Neutrophil (primary cell): ENCODE measurements at regions not wholly inside any gene's neighbourhood (a gene's known extent, or its start where the extent isn't known, plus 50 kb on each side); places are given as distances from the start of the nearest gene placed in this dataset.

Experiments used
- H3K27ac ChIP-seq: fragments of 200-600 bp; sonication (generic); 2 replicates; pipeline ENCODE4 v1.5.1; 2016; ENCODE audit warnings: mild to moderate bottlenecking, moderate library complexity
- H3K27me3 ChIP-seq: fragments of 200-600 bp; sonication (generic); 2 replicates; pipeline ENCODE4 v1.6.0; 2016; ENCODE audit warnings: mild to moderate bottlenecking
- H3K36me3 ChIP-seq: fragments of 200-600 bp; sonication (generic); 2 replicates; pipeline ENCODE4 v1.5.1; 2017
- H3K4me1 ChIP-seq, 2 experiments: fragments of 200-600 bp in 1 of 2; sonication (generic) in 1 of 2; 1 replicate in 1 of 2; 2 replicates in 1 of 2; pipeline versions ENCODE4 v1.5.1 to v1.6.1; 2013 to 2016; ENCODE audit warnings: low read depth in 1 of 2, low read length in 1 of 2, mild to moderate bottlenecking in 1 of 2, moderate library complexity in 1 of 2; ENCODE audit not compliant: control insufficient read depth in 1 of 2, insufficient read depth in 1 of 2
- H3K4me3 ChIP-seq, 2 experiments: fragments of 200-600 bp in 1 of 2; sonication (generic) in 1 of 2; 1 replicate in 1 of 2; 2 replicates in 1 of 2; pipeline ENCODE4 v1.5.1; 2013 to 2016; ENCODE audit warnings: low read depth in 1 of 2, low read length in 1 of 2, mild to moderate bottlenecking in 1 of 2, moderate library complexity in 1 of 2
- H3K9me3 ChIP-seq: fragments of 200-600 bp; sonication (generic); 2 replicates; pipeline ENCODE4 v1.5.1; 2016
- TF ChIP-seq, protein P1 (sequence below): fragments of 200-600 bp; sonication (generic); IDR thresholded peaks from 2 replicates; pipeline ENCODE4 v1.5.1; 2016; ENCODE audit warnings: antibody characterized with exemption

DNA sequence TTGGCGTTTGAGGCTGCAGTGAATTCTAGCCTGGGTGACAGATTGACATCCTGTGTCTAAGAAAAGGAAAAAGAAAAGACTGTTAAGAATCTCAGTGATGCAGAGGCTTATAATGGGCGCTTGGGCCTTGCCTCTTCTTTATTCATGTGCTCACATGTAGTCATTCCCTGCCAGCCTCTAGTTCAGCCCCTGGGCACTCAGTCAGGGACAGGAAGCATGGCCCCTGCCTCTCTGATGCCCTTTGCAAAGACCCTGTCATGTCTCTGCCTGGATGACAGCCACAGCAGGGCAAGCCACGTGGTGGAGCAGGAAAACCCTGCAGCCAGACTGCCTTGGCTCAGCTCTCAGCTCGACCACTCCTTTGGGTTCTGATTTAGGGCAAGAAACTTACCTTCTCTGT is 368.9 kb downstream of the RPS24 start:
- H3K4me1 ChIP-seq, result no peaks in the 10 kb centered on the region
- no peaks in the 10 kb centered on the region for H3K9me3 ChIP-seq
- H3K27ac ChIP-seq, result no peak overlapping the region
- TF ChIP-seq, protein P1, sequence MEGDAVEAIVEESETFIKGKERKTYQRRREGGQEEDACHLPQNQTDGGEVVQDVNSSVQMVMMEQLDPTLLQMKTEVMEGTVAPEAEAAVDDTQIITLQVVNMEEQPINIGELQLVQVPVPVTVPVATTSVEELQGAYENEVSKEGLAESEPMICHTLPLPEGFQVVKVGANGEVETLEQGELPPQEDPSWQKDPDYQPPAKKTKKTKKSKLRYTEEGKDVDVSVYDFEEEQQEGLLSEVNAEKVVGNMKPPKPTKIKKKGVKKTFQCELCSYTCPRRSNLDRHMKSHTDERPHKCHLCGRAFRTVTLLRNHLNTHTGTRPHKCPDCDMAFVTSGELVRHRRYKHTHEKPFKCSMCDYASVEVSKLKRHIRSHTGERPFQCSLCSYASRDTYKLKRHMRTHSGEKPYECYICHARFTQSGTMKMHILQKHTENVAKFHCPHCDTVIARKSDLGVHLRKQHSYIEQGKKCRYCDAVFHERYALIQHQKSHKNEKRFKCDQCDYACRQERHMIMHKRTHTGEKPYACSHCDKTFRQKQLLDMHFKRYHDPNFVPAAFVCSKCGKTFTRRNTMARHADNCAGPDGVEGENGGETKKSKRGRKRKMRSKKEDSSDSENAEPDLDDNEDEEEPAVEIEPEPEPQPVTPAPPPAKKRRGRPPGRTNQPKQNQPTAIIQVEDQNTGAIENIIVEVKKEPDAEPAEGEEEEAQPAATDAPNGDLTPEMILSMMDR, result no peak
- H3K36me3 ChIP-seq, result no peaks in the 10 kb centered on the region
- H3K4me3 ChIP-seq, result no peak overlapping the region
- peaks cover 32% of the 10 kb centered on the region for H3K27me3 ChIP-seq

DNA sequence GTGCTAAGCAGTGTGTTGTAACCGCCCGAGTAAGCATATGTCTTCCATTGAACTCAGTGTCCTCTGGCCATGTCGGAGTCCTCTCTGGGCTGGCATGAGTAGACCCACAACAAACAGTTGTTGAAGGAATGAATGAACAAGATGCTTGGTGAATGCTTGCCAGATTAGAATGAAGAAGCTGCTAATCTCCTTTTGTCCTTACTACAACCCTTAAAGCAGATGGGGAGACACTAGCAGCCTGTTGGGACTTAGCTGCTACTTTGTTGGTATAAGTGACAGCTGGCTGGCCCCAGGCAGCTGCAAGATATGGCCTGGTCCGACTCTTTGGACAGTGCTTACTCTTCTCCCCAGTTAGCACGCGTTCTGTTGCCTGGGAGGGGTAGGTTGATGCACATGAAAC is 370.1 kb downstream of the RPS24 start:
- Histone ChIP-seq H3K36me3 (no peaks in the 10 kb centered on the region), H3K27ac (no peak overlapping the region), H3K4me1 (no peaks in the 10 kb centered on the region), H3K4me3 (no peak overlapping the region), H3K27me3 (peaks cover 44% of the 10 kb centered on the region), H3K9me3 (no peaks in the 10 kb centered on the region)
- TF ChIP-seq, protein P1, result no peak

DNA sequence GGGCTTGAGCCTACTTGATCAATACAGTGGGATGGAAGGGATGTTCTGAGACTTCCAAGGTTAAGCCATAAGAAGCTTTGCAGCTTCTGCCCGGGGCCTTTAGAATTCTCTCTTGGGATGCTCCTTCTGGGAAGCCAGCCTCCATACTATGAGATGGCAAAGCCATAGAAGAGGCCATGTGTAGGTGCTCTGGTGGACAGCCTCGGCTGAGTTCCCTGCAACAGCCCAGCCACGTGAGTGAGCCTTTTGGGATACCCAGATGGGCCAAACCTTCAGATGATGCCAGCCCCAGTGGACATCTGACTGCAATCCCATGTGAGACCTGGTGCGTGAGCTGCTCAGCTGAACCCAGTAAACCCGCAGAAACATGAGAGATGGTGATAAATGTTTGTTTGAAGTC is 370.6 kb downstream of the RPS24 start:
- Histone ChIP-seq H3K27me3 (peaks cover 49% of the 10 kb centered on the region), H3K4me3 (no peak overlapping the region), H3K4me1 (no peaks in the 10 kb centered on the region), H3K9me3 (no peaks in the 10 kb centered on the region), H3K36me3 (no peaks in the 10 kb centered on the region), H3K27ac (no peak overlapping the region)
- TF ChIP-seq, protein P1, result no peak

DNA sequence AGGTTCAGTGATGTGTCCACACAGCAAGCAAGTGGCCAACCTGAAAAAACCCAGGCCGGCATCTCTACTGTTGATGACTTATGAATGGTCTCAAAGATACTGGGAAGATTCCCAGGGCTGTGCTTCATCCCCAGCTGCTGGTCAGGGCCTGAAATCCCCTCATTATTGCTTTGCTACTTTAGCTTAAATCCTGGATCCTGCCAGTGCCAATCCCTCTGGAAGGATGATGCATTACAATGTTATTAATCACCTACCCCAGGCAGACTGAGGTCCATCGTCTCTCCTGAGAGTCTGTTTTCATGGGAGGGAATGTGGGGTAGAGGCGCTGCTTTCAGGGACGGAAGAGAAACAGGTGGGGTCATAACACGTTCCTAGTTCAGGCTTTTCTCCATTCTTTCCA is 371.6 kb downstream of the RPS24 start:
- no peaks in the 10 kb centered on the region for H3K36me3 ChIP-seq
- H3K4me3 ChIP-seq, result no peak overlapping the region
- TF ChIP-seq, protein P1, result no peak
- no peaks in the 10 kb centered on the region for H3K4me1 ChIP-seq
- peaks cover 49% of the 10 kb centered on the region for H3K27me3 ChIP-seq
- no peak overlapping the region for H3K27ac ChIP-seq
- H3K9me3 ChIP-seq, result no peaks in the 10 kb centered on the region

DNA sequence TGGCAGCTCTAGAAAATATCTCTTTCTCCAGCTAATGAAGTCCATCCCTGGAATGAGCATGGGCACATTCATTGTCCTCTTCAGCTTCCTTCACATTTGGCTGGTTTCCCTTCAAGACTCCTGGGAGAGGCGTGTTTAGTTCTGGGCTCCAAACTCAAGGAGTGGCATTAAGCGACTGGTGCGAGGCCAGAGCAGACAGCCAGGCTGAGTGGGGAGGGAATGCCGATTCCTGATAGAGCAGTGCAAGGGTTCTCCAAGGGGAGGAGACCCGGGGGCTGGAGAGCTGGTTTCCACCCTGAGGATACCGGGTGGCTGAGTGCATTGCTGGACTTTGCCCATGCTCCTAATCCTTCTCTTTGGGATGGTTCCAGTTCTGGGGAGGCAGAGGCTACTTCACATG is 372.1 kb downstream of the RPS24 start:
- Histone ChIP-seq H3K4me1 (no peaks in the 10 kb centered on the region), H3K4me3 (no peak overlapping the region), H3K36me3 (no peaks in the 10 kb centered on the region), H3K27ac (no peak overlapping the region), H3K9me3 (no peaks in the 10 kb centered on the region), H3K27me3 (peaks cover 49% of the 10 kb centered on the region)
- TF ChIP-seq, protein P1, result no peak

DNA sequence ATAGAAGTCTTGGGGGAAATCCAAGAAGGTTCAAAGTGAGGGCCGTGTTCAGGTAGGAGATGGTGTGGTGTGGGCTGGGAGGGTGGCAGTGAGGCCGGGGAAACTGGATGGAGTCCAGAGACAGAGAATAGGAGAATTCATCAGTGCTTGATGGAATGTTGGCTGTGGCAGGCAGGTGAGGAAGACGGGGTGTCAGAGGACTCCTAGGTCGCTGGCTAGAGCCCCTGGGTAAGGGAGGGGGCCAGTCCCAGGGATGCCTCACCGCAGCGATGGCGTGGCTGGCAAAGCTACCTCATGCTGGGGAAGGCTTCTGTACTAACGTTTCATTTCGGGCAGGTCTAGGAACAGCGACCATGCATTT is 373.0 kb downstream of the RPS24 start:
- TF ChIP-seq, protein P1, result no peak
- H3K4me1 ChIP-seq, result no peaks in the 10 kb centered on the region
- H3K36me3 ChIP-seq, result no peaks in the 10 kb centered on the region
- H3K27me3 ChIP-seq, result peaks cover 49% of the 10 kb centered on the region
- H3K27ac ChIP-seq, result no peak overlapping the region
- H3K4me3 ChIP-seq, result no peak overlapping the region
- H3K9me3 ChIP-seq, result no peaks in the 10 kb centered on the region
